GM12891 (cell line): ENCODE measurements at regions not wholly inside any gene's neighbourhood (a gene's known extent, or its start where the extent isn't known, plus 50 kb on each side); places are given as distances from the start of the nearest gene placed in this dataset.

ENCODE experiments used
- DNase-seq: peaks from one replicate; pipeline ENCODE4 v3.0.0; 2011; ENCODE audit warnings: low spot score; ENCODE audit not compliant: insufficient read length
- FAIRE-seq: peaks from 2 replicates; lab custom pipeline; 2011; peaks lifted over from hg19 to GRCh38; lab: Jason Lieb, UNC
- PAX5 ChIP-seq: IDR thresholded peaks from 2 replicates; pipeline ENCODE4 v1.6.1; 2011; ENCODE audit warnings: low read length, moderate library complexity, mild to moderate bottlenecking; ENCODE audit not compliant: insufficient read depth, severe bottlenecking
- POLR2A ChIP-seq: IDR thresholded peaks from 2 replicates; pipeline ENCODE4 v1.6.1; 2011; ENCODE audit warnings: low read depth, low read length, control low read depth
- POLR2AphosphoS5 ChIP-seq: IDR thresholded peaks from 2 replicates; pipeline ENCODE4 v1.6.1; 2011; ENCODE audit warnings: low read depth, low read length, control low read depth
- POU2F2 ChIP-seq: IDR thresholded peaks from 2 replicates; pipeline ENCODE4 v1.6.1; 2011; ENCODE audit warnings: low read depth, mild to moderate bottlenecking, control low read depth, low read length, moderate library complexity
- SPI1 ChIP-seq: IDR thresholded peaks from 2 replicates; pipeline ENCODE4 v1.6.1; 2011; ENCODE audit warnings: low read depth, low read length, control low read depth
- TAF1 ChIP-seq: IDR thresholded peaks from 2 replicates; pipeline ENCODE4 v1.6.1; 2011; ENCODE audit warnings: low read depth, low read length, control low read depth

DNA sequence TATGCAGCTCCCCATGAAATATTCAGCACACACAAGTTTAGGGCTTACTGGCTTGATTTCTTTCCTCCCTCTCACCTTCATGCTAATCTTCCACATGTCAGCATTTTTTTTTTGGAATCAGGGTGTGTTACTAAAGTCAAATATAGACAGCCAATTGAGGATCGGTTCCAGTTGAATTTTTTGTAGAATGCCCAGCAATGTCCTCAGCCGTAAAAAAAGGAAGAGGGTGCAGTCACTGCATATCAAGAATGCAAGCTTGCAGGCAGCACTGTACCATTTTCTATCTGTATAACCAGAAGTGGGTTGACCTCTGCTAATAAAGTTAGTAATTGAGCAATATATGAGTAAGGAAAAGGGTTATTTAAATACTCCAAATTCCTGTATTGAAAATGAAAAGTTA is 51.4 kb upstream of the CHMP2B start:
- TF ChIP-seq PAX5 (no peak), POLR2A (no peak), POU2F2 (no peak), SPI1 (no peak), TAF1 (no peak)
- FAIRE-seq = no peak
- no peak for DNase-seq

DNA sequence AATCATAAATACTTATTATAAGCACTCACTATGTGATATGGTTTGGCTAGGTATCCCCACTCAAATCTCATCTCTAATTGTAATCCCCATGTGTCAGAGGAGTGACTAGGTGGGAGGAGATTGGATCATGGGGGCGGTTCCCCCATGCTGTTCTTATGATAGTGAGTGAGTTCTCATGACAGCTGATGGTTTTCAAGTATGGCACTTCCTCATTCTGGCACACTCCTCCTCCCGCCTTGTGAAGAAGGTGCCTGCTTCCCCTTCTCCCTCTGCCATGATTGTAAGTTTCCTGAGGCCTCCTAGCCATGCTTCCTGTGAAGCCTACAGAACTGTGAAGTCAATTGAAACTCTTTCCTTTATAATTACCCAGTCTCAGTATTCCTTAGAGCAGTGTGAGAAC is 53.3 kb upstream of the CHMP2B start:
- no peak for FAIRE-seq
- no peak for DNase-seq
- TF ChIP-seq POLR2A (no peak), SPI1 (peak; percentile 77), PAX5 (no peak), POLR2AphosphoS5 (no peak), POU2F2 (no peak), TAF1 (no peak)

DNA sequence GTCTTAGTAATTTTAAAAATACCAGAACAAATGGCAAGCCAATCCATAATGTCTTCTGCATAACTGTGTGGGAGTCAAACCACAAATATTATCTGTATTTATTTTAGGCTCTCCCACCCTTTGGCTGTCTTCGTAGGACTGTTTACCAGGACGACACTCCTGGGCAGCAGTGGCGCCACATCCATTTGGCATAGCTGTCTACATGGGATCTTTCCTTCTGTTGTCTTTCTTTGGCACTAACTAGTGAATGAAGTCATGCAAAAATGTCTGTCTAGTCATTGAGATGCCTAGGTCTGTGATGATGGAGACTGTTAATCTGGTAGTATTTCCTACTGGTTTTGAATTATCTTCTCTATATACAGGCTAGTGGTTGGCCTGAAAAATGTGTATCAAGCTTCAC is 54.0 kb upstream of the CHMP2B start:
- FAIRE-seq (no peak), DNase-seq (no peak)
- TF ChIP-seq SPI1 = no peak
- TF ChIP-seq POLR2AphosphoS5 = no peak
- no peak for TF ChIP-seq PAX5
- TF ChIP-seq POLR2A = no peak
- no peak for TF ChIP-seq POU2F2
- TF ChIP-seq TAF1 = no peak

DNA sequence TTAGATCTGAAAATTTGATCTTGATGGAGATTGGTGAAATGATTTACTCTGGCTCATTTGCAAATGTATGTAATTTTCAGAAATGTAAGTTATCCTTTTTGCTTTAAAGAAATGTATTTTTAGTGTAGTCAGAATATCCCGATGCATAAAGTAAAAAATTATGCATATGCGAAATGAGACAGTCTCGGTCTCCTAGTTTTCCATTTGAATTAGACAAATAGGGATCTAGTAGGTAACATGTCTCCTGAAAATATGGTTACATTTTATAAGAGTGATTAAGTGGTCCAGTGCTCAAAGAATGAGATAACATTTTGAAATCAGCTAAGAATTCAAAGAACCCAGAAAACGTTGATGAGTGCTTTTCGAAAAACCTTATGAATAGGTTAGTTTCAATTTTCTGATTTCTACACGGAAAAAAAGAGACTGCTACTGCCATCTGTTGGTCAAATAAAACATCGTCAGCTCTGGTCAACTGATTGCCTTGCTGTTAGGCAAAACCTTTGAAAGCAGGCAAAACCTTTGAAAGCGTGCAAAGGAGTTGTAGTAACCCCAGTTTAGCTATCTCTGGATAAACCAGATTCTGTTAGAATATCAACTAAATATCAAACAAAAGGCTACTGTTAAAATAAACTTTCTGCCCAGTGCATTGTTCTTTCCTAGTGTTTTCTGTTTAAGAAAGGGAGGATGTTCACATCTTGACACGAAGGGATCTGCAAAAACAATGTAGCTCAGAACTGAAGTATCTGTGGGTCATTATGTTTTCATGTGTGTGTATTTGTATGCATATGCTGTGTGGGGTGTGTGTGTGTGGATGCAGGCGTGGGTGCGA is 59.3 kb upstream of the CHMP2B start:
- FAIRE-seq = no peak
- DNase-seq = peak; percentile 0
- no peak for TF ChIP-seq POLR2A
- TF ChIP-seq POU2F2 = no peak
- no peak for TF ChIP-seq POLR2AphosphoS5
- TF ChIP-seq TAF1 = no peak
- TF ChIP-seq SPI1 = no peak
- TF ChIP-seq PAX5 = no peak

DNA sequence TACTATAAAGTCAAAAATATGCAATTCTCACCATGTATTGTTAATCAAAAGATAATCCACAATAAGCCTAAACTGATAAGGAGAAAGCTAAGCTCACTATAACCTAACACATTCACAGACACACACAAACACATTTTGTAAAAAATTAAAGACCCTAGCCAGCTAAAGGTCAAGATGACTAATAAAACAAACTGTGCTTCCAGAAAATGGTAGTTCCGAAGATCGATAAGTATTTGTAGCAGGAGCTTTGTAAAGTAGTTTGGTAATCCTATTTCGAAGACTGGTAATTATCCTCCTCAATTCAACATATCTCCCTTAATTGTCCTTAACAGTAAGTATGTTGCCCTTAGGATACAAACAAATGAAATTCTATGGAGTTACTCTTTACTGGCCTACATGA is 62.9 kb upstream of the CHMP2B start:
- no peak for DNase-seq
- no peak for FAIRE-seq
- no peak for TF ChIP-seq POU2F2
- TF ChIP-seq POLR2AphosphoS5 = no peak
- TF ChIP-seq POLR2A = no peak
- no peak for TF ChIP-seq SPI1
- TF ChIP-seq PAX5 = no peak
- TF ChIP-seq TAF1 = no peak

DNA sequence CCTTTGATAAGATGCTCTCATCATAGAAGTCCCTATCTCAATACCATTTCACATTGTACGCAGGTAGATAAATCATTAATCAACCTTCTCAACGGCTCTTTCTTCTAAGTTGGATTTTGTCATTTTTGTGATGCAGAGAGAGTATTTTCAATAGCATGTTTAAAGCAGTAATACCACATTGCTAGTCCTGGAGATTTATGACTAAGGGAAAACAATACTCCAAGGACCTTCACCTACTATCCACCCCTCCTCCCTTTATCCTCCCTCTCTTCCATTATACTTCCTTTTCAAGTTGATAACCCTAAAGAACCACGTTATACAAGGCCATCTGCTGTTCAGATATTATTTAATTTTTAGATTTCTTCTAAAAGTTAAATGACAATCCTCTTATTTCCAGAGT is 65.3 kb upstream of the CHMP2B start:
- FAIRE-seq = no peak
- no peak for TF ChIP-seq POLR2A
- DNase-seq = no peak

DNA sequence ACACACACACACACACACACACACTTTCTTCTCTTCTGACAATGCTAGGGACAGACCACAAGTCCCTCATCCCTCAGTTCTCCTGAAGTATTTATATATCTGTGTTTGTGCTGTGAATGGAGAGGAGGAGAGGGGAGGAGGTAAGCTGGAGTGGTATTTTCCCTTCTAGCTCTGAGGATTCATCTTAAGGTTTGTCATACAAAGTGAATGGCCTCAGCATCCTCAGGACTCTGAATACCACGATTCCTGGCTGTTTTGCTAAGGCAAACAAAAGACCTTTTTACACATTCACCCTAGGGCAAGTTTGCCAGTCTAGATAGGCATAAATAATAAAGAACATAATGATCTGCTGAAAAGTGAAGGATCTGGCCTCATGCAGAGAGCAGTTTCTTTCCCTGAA is 65.7 kb upstream of the CHMP2B start:
- TF ChIP-seq POU2F2 = no peak
- TF ChIP-seq SPI1 = no peak
- TF ChIP-seq PAX5 = no peak
- no peak for TF ChIP-seq POLR2A
- DNase-seq = no peak
- FAIRE-seq = no peak

DNA sequence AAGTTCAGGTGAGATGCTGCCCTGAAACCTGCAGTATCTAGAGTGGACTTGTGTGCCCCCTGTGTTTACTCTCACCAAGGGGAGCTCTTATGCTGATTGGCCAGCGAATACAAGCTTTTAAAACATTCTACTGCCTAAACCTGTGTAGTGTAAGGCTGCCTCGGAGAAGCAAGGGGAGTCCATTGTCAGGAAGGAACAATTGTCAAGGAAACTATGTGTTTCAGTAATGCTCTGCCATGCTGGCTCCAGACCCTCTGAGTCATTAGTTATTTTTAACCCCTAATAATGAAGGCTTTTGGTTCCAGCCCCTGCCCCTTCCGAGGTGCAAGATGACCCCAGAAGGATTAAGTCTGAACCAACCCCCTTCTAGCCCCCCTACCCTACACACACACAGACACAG is 66.1 kb upstream of the CHMP2B start:
- no peak for FAIRE-seq
- TF ChIP-seq POLR2A (no peak), POLR2AphosphoS5 (no peak), POU2F2 (no peak), PAX5 (no peak), TAF1 (no peak), SPI1 (no peak)
- no peak for DNase-seq

DNA sequence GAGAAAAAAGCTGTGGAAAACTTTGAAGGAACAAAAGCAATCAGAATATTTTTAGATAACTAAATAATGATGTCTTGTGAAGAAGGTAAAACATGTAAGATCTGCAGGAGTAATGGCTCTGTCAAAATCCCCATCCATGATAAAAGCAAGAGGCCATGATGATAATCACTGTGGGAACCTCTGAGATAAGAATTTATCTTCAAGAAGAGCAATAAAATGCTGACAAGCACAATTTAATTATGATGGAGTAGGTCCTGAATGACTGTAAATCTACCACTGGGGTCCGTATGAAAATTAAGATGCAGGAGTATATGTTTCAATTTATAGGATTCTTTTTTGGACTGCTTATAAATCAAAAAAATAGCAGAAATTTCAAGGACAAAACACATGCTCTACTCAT is 68.3 kb upstream of the CHMP2B start:
- no peak for TF ChIP-seq POU2F2
- TF ChIP-seq POLR2AphosphoS5 = no peak
- TF ChIP-seq TAF1 = no peak
- TF ChIP-seq PAX5 = no peak
- no peak for TF ChIP-seq POLR2A
- TF ChIP-seq SPI1 = no peak
- DNase-seq = no peak
- no peak for FAIRE-seq

DNA sequence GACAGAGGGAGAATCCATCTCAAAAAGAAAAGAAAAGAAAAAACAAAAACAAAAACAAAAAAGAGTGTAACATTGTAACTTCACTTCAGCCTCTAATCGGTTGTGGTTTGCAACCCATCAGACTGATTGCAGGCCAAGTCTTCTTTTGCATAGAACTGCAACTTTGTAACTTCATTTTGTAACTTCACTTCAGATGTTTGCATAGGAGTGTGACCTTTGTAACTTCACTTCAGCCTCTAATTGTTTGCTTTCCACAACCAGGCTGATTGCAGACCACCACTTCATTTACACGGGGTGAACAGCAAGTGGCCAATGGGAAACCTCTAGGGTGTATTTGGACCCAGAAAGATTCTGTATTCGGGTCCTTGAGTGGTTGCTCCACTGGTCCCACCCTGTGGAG is 79.1 kb upstream of the CHMP2B start:
- TF ChIP-seq TAF1 (no peak), POLR2A (no peak), POU2F2 (no peak), SPI1 (no peak), POLR2AphosphoS5 (no peak), PAX5 (no peak)

More for the DNA sequence above, 79.1 kb upstream of the CHMP2B start:
- FAIRE-seq = no peak
- DNase-seq = no peak
